GM12875 (cell line): ENCODE measurements at regions not wholly inside any gene's neighbourhood (a gene's known extent, or its start where the extent isn't known, plus 50 kb on each side); places are given as distances from the start of the nearest gene placed in this dataset.
"Not testable (repeated sequence)": the region's sequence is repeated elsewhere in the genome, so short reads cannot be mapped to it uniquely, and the experiment has no call there.

ENCODE experiments used
- H3K4me3 ChIP-seq: one replicate; pipeline ENCODE4 v1.5.1; 2011; ENCODE audit warnings: low read depth, low read length, control low read depth
- TF ChIP-seq, protein P1 (sequence below): IDR thresholded peaks from 2 replicates; pipeline ENCODE4 v1.5.1; 2011; ENCODE audit warnings: low read depth, mild to moderate bottlenecking, control low read depth, inconsistent platforms, low read length, moderate library complexity, borderline replicate concordance; ENCODE audit not compliant: insufficient read depth

GRCh38 chr4:159420162-159421057 lies 317.5 kb downstream of the RAPGEF2 start:
- TF ChIP-seq, protein P1, sequence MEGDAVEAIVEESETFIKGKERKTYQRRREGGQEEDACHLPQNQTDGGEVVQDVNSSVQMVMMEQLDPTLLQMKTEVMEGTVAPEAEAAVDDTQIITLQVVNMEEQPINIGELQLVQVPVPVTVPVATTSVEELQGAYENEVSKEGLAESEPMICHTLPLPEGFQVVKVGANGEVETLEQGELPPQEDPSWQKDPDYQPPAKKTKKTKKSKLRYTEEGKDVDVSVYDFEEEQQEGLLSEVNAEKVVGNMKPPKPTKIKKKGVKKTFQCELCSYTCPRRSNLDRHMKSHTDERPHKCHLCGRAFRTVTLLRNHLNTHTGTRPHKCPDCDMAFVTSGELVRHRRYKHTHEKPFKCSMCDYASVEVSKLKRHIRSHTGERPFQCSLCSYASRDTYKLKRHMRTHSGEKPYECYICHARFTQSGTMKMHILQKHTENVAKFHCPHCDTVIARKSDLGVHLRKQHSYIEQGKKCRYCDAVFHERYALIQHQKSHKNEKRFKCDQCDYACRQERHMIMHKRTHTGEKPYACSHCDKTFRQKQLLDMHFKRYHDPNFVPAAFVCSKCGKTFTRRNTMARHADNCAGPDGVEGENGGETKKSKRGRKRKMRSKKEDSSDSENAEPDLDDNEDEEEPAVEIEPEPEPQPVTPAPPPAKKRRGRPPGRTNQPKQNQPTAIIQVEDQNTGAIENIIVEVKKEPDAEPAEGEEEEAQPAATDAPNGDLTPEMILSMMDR = no peak
- no peak overlapping the region for H3K4me3 ChIP-seq

- H3K4me3 ChIP-seq = not testable (repeated sequence)
Measured at GRCh38 chr4:159421058-159421419, 318.2 kb downstream of the RAPGEF2 start.

- no peak overlapping the region for H3K4me3 ChIP-seq
- TF ChIP-seq, protein P1 = no peak
Measured at GRCh38 chr4:159422019-159422418, 319.1 kb downstream of the RAPGEF2 start.

- TF ChIP-seq, protein P1 = no peak
- no peak overlapping the region for H3K4me3 ChIP-seq
Measured at GRCh38 chr4:159422626-159423025, 319.7 kb downstream of the RAPGEF2 start.

GRCh38 chr4:159425737-159426305 lies 322.9 kb downstream of the RAPGEF2 start:
- TF ChIP-seq, protein P1 = no peak

DNA sequence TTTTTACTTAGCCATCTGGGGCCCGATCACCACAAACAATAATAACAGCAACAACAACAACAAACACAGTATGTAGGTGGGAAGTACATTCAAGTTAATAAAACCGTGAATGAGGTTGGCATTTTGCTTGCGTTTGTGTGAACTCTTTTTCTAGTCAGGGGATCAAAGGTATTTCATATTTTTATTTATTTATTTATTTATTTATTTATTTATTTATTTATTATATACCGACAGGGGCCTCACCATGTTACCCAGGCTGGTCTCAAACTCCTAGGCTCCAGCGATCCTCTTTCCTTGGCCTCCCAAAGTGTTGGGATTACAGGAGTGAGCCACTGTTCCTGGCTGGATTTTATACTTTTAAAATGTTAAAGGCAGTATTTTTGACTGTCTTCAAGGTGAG lies 325.4 kb downstream of the RAPGEF2 start:
- H3K4me3 ChIP-seq = no peak overlapping the region
- TF ChIP-seq, protein P1 = no peak

More at GRCh38 chr4:159425737-159426305, 322.9 kb downstream of the RAPGEF2 start:
- H3K4me3 ChIP-seq = no peak overlapping the region

DNA sequence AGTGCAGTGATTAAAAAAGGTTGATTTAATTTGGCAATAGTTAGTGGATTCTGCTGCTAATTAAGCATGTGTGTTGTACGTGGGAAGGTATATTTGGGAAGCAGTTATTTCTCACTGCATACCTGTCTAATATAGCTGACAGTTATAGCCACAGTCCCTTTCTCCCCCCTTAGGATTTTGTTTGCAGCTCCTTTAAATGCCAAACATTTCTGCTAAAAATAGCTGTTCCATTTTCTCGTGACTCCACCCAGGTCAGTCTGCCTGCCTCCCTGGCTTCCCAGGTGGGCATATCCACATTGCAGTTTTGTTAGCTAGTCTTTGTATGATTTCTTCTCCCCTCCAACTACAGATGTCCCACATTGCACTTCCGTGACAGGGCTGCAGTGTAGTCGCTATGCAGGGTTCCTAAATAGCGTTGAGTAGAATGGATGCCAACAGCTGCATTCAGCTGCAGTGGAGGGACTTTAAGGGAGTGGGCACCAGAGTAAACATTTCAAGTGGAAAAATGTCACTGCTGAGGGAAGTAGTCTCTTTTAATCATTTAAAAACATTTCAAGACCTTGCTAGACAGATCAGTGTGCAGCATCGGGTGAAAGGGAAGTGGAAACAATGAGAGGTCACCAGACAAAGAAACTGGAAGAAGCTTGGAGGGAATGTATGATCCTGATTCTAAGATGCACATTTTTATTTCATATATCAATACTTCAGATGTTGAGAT lies 326.3 kb downstream of the RAPGEF2 start:
- TF ChIP-seq, protein P1 = no peak

More for the DNA sequence above, 326.3 kb downstream of the RAPGEF2 start:
- no peak overlapping the region for H3K4me3 ChIP-seq
